GM12865 (cell line): ENCODE measurements at regions not wholly inside any gene's neighbourhood (a gene's known extent, or its start where the extent isn't known, plus 50 kb on each side); places are given as distances from the start of the nearest gene placed in this dataset.
A peak's percentile ranks its signal among the peaks of the same experiment; 100 is the strongest.
"Not testable (repeated sequence)": the region's sequence is repeated elsewhere in the genome, so short reads cannot be mapped to it uniquely, and the experiment has no call there.

Source experiments
- DNase-seq: peaks from one replicate; pipeline ENCODE4 v3.0.0; 2010; ENCODE audit warnings: low read depth
- H3K4me3 ChIP-seq: 2 replicates; pipeline ENCODE4 v1.5.1; 2011; ENCODE audit warnings: mild to moderate bottlenecking, low read depth, low read length, control low read depth
- TF ChIP-seq, protein P1 (sequence below): IDR thresholded peaks from 2 replicates; pipeline ENCODE4 v1.5.1; 2011; ENCODE audit warnings: low read length, control low read depth, low read depth, inconsistent platforms; ENCODE audit not compliant: insufficient read depth; ENCODE audit errors: missing control alignments

DNA sequence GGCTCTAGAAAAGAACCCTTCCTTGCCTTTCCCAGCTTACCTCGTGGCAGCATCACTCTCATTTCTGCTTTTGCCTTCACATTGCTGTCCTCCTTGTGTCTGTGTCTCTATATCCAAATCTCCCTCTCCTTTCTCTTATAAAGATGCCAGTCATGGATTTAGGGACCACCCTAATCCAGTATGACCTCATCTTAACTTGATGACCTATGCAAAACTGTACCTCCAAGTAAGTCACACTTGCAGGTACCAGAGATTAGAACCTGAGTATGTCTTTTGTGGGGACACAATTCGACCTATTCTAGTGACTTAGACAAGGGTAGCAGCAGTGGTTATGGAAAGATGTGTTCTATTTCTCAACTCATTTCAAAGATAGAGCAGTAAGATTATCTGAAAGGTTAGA, 160.1 kb downstream of the HMHB1 start:
- TF ChIP-seq, protein P1, sequence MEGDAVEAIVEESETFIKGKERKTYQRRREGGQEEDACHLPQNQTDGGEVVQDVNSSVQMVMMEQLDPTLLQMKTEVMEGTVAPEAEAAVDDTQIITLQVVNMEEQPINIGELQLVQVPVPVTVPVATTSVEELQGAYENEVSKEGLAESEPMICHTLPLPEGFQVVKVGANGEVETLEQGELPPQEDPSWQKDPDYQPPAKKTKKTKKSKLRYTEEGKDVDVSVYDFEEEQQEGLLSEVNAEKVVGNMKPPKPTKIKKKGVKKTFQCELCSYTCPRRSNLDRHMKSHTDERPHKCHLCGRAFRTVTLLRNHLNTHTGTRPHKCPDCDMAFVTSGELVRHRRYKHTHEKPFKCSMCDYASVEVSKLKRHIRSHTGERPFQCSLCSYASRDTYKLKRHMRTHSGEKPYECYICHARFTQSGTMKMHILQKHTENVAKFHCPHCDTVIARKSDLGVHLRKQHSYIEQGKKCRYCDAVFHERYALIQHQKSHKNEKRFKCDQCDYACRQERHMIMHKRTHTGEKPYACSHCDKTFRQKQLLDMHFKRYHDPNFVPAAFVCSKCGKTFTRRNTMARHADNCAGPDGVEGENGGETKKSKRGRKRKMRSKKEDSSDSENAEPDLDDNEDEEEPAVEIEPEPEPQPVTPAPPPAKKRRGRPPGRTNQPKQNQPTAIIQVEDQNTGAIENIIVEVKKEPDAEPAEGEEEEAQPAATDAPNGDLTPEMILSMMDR, result no peak
- no peak overlapping the region for H3K4me3 ChIP-seq
- no peak for DNase-seq

DNA sequence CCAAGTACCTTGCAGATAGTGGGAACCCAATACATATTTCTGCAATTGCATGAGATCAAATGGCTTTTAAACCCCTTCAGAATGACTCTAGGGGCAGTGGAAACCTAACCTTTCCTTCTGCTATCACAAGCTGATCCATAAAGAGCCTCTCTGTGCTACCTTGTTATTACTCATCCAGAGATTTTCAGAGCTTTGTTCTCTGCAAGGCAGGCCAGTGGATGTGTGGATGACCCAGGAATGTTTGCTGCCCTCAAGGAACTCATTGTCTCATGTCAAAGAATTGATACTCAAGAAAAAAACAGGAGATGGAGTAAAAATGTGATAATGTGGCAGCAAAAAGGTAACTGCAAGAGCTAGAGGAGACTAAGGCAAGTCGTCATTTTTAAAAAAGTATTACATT, 164.1 kb downstream of the HMHB1 start:
- no peak for DNase-seq

DNA sequence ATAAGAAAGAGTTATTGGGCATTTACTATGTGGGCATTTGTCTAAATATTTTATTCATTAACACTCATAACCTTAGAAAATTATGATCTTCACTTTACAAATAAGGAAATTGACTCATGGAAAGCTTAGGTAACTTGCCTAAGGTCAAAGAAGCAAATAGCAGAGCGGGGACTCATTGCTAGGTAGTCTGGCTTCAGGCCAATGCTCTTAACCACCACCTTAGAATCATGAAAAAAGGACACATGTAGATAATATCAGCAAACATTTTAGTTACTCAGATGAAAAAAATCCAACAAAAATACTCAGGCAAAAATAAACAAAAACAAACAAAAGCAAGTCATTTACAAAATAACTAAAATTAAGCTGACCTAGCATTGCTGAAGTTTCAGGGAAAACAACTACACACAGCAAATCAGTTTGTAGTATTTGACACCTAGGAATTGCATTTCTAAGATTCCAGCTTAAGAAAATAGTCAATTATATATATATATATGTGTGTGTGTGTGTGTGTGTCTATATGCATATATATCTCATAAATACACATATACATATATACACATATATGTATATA, 166.0 kb downstream of the HMHB1 start:
- TF ChIP-seq, protein P1, result no peak
- no peak overlapping the region for H3K4me3 ChIP-seq
- no peak for DNase-seq

More for the DNA sequence above, 164.1 kb downstream of the HMHB1 start:
- TF ChIP-seq, protein P1, result no peak
- H3K4me3 ChIP-seq, result no peak overlapping the region

- peak; percentile 64 for DNase-seq
- TF ChIP-seq, protein P1, result no peak
- H3K4me3 ChIP-seq, result peak overlapping the region; percentile 20; the same call in 1 of the 2 replicates
Observed at GRCh38 chr5:143979044-143979690, 167.2 kb downstream of the HMHB1 start.

DNA sequence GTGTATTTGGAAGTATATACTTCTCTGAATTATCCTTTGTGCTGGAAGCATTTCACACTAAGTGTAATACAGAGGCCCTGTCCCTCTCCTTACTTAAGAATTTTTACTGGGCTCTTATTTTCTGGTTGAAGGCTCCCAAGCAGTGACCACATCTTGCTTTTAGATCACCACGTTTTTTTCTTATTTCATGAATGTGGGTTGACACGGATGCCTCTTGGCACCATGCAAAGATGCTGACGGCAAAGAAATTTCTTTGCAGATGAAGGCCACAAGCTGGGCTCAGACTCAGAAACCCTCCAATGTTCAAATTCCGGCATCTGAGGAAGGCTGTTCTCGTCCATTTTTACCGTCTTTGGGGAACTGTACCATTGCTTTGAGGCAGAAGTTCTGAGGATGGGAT, 168.5 kb downstream of the HMHB1 start:
- DNase-seq, result no peak
- no peak overlapping the region for H3K4me3 ChIP-seq
- TF ChIP-seq, protein P1, result no peak

DNA sequence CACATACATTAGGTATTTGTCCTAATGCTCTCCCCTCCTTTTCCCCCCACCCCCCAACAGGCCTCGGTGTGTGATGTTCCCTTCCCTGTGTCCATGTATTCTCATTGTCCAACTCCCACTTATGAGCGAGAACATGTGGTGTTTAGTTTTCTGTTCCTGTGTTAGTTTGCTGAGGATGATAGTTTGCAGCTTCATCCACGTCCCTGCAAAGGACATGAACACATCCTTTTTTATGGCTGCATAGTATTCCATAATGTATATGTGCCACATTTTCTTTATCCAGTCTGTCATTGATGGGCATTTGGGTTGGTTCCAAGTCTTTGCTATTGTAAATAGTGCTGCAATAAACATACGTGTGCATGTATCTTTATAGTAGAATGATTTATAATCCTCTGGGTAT, 171.0 kb downstream of the HMHB1 start:
- not testable (repeated sequence) for DNase-seq, H3K4me3 ChIP-seq

- DNase-seq, result no peak
- TF ChIP-seq, protein P1, result no peak
Observed at GRCh38 chr5:143985832-143986515, 174.0 kb downstream of the HMHB1 start.

More at GRCh38 chr5:143985832-143986515, 174.0 kb downstream of the HMHB1 start:
- H3K4me3 ChIP-seq, result no peak overlapping the region
